ENCODE measurements at regions not wholly inside any gene's neighbourhood (a gene's known extent, or its start where the extent isn't known, plus 50 kb on each side); places are given as distances from the start of the nearest gene placed in this dataset.

DNA sequence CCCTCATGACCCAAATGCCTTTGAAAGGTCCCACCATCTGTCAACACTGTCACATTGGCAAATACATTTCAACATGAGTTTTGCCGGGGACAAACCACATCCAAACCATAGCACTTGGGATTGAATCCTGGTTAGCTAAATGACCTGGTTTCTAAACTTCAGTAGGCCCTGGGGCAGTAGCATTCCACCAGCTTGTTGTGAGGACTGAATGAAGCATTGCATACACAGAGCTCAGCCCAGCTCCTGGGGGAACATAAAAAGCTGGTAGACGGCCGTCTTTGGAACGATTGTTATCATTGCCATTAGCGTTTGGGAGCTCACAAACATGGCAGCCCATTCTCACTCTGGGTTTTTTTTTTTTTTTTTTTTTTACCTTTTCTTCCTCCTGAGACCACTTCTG, 57.5 kb upstream of the CXCR4 start:
- TF ChIP-seq, protein P1, sequence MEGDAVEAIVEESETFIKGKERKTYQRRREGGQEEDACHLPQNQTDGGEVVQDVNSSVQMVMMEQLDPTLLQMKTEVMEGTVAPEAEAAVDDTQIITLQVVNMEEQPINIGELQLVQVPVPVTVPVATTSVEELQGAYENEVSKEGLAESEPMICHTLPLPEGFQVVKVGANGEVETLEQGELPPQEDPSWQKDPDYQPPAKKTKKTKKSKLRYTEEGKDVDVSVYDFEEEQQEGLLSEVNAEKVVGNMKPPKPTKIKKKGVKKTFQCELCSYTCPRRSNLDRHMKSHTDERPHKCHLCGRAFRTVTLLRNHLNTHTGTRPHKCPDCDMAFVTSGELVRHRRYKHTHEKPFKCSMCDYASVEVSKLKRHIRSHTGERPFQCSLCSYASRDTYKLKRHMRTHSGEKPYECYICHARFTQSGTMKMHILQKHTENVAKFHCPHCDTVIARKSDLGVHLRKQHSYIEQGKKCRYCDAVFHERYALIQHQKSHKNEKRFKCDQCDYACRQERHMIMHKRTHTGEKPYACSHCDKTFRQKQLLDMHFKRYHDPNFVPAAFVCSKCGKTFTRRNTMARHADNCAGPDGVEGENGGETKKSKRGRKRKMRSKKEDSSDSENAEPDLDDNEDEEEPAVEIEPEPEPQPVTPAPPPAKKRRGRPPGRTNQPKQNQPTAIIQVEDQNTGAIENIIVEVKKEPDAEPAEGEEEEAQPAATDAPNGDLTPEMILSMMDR (conservative IDR thresholded peaks at IDR 0.05), result no peak
- TF ChIP-seq EZH2 (IDR thresholded peaks at IDR 0.05; ENCODE audit: low read depth), result no peak
